HG03439 (cell line): ENCODE measurements at regions not wholly inside any gene's neighbourhood (a gene's known extent, or its start where the extent isn't known, plus 50 kb on each side); places are given as distances from the start of the nearest gene placed in this dataset.

Experiments used
- ATAC-seq: cut with Tn5 transposase; IDR thresholded peaks from one replicate; pipeline ENCODE4 v1.9.1; 2021; ENCODE audit warnings: mild to moderate bottlenecking, moderate library complexity; ENCODE audit not compliant: unreplicated experiment

- ATAC-seq = no peak
Observed at GRCh38 chr12:124418156-124418555, 123.3 kb downstream of the RFLNA start.

GRCh38 chr12:124416516-124417395, 121.9 kb downstream of the RFLNA start:
- ATAC-seq = no peak

- ATAC-seq = no peak
Observed at GRCh38 chr12:124415064-124415463, 120.2 kb downstream of the RFLNA start.

DNA sequence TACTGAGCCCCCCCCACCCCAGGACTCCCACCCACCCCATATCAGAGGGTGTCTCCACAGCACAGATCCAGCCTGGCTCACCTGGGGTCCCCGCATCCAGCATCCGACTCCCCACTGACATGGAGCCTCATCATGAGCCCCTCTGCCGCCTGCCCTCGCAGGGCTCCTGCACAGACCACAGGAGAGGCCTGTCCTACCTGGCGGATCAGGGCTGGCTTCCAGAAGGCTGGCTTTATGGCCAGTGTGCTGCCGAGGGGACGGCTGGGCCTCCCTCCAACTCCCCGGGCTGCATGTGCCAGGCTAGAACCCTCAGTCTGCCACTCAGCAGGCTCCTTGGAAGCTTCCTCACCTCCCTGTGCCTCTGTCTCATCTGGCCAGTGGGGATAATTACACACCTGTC, 119.0 kb downstream of the RFLNA start:
- no peak for ATAC-seq

GRCh38 chr12:124413401-124413800, 118.5 kb downstream of the RFLNA start:
- ATAC-seq = no peak

GRCh38 chr12:124412646-124413015, 117.7 kb downstream of the RFLNA start:
- no peak for ATAC-seq

DNA sequence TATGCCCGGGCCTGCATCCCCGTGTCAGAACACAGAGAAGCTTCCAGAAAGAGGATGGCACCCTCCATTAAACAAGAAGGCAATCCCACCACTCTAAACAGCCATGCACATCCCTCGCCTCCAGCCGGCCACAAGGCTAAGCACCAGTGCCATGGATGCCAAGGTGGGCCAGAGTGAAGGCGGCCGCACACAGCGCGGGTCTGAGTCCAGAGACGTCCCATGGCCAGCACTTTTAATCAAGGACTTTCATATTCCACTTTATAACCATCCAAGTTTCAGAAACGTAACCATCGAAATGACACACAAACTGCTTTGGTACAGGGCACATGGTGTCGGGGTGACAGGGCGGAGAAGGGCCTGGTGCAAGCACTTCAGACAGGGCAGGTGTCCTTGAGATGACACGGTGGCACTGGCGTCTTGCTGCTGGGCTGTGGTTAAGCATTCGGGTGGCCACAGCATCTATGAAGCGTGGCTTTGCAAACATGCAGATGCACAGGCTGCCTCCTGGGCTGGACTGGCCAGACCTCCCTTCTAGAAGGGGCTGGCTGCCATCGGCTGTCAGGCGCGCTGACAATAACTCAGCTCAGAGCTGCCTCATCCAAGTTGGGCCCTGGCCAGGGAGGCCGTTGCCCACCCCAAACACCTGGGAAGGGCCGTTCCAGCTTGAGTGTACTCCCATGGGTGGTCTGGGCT, 117.2 kb downstream of the RFLNA start:
- ATAC-seq = no peak

GRCh38 chr12:124411281-124411878, 116.5 kb downstream of the RFLNA start:
- no peak for ATAC-seq

DNA sequence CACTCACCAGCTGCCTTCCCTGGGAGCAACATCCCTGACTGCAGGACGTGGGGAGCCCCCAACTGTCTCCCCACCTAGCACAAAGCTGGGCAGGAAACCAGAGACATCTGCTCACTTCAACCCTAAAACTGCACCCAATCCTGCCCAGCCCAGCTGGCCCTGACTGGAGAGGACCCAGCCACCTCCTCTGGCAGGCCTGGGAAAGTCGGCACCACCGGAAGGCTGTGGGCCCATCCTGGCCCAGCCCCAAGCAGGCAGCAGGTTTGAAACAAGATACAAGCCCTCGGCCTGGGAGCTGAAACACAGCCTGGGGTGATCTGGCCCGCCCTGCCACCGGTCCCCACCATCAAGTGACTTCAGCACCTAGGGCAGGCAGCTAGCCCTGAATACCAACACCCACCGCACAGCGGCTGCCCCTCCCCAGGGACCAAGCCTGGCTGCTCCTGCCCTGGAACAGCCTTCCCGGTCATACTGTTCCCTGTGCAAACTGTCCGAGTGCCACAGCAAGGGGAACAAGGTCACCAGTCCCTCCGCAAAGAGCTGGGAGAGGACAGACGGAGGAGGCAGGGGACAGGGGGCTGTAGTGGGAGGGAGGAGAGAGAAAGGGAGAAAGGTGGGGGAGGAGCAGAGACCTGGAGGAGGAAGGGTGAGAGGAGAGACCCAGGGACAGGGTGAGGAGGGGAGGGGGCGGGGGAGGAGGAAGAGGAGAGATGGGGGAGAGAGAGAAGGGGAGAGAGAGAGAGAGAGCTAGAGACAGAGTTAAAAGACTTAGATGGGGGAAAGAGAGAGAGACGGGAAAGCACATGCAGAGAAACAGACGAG, 115.7 kb downstream of the RFLNA start:
- no peak for ATAC-seq

- ATAC-seq = no peak
Observed at GRCh38 chr12:124408822-124409517, 114.1 kb downstream of the RFLNA start.

DNA sequence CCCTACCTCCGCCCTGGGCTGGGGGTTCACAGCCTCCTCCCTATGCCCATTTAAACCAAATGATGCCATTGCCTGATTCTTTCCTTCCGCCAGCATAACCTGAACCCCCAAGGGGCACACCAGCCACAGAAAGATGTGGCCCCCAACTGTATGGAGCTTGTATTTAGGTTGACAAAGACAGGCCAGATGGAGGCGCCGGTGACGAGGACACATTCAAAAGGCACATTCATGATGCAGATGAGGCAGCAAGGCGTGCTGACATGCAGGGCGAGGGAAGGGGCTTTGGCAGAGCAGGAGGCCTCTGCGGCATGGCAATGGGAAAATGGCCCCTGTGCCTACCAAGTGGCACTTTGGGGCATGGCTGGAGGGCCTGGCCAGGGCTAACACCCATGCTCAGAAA, 112.2 kb downstream of the RFLNA start:
- no peak for ATAC-seq

DNA sequence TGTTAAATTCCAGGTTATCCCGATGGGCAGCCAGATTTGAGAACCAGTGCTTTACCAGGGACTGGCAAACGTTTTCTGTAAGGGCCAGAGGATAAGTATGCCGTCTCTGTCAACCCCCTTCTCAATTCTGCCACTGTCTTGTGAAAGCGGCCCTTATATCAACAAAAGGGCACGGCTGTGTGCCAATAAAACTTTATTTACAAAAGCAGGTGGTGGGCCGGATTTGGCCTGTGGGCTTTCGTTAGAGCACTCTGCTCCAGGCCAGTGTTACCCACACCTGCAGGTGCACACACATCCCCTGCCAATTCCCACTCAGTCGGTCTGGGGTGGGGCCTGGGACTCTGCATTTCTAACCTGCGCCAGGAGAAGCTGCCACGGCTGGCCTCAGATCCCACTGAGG, 111.2 kb downstream of the RFLNA start:
- ATAC-seq = no peak

GRCh38 chr12:124405592-124405991, 110.7 kb downstream of the RFLNA start:
- ATAC-seq = no peak

- ATAC-seq = no peak
Observed at GRCh38 chr12:124405151-124405550, 110.3 kb downstream of the RFLNA start.

DNA sequence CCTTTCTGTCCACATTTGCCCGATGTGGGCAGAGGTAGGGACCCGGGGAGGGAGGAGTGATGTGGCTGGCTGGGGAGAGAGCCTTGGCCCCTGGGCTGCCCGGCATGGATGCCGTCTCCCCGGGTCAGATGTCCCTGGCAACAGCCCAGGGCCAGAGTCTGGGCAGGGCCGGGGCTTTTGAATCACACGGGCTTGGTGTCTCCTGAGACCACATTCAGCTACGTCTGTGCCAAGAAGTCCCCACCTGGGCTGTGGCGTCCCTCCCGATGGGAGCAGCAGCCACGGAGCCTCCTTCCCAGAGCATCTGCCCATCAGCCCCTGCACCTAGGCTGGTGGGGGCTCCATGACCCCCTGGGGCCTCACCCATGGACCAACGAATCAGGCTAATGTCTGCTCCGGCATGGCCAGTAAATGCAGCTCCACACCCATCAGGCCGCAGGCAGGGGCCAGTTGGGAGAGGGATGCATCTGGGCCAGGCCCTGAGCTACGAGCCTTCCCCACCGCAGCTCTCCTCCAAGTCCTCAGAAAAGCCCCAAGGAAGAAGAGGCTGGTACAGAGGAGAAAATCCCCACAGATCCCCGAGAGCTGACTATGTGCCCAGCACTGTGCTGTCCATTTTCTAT, 109.4 kb downstream of the RFLNA start:
- ATAC-seq = no peak

- no peak for ATAC-seq
Observed at GRCh38 chr12:124403273-124403672, 108.4 kb downstream of the RFLNA start.

DNA sequence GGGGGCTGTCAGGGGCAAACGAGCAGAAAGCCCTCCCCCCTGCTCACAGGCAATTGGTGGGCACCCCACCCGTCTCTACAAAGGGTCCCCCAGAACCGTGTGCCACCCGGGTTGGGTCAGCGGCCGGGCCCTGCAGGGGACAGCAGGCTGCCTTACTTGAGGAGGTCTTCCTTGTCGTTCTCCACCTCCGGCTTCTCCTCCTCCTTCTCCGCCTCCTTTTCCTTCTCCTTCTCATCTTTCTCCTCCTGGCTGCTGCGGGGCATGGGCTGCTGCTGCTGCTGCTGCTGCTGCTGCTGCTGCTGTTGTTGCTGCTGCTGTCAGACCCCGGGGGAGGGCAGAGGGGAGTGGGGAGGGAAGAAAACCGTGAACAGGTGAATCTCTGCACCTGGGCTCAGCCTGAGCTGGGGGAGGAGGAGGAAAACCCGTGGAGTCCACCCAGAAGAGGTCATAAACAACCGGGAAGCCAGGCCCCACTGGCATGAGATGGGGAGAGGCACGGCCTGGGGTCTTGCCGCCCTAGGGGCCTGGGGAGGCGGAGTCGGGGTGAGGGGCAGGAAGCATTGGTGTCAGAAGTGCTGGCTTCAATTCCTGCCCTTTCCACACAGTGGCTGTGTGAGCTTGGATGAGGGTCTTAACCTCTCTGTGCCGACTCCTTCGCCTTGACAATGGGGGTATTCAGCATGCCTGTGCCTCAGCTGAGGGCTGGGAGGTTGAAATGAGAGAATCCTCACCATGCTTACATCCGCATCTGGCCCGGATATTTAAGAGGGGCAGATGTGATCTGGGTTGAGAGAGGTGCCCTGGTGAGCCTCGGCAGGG, 107.6 kb downstream of the RFLNA start:
- ATAC-seq = no peak

- no peak for ATAC-seq
Observed at GRCh38 chr12:124401704-124402221, 106.9 kb downstream of the RFLNA start.

- no peak for ATAC-seq
Observed at GRCh38 chr12:124400124-124400523, 105.2 kb downstream of the RFLNA start.
